ENCODE measurements at regions not wholly inside any gene's neighbourhood (a gene's known extent, or its start where the extent isn't known, plus 50 kb on each side); places are given as distances from the start of the nearest gene placed in this dataset.

DNA sequence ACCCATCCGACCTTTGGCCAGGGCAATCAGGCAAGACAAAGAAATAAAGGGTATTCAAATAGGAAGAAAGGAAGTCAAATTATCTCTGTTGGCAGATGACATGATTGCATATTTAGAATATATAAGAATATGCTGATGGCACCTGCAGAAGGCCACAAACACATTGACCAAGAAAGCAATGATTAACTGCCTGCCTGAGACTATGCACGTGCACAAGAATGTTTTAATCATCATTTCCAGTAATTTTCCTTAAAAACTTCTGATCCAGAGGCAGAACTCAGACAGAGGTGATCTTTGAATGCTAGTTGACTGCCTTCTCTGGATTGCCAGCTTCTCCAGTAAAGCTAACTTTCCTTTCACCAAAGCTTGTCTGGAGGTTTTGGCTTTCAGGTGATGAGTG, 260.2 kb downstream of the DTWD2 start:
- TF ChIP-seq, protein P1, sequence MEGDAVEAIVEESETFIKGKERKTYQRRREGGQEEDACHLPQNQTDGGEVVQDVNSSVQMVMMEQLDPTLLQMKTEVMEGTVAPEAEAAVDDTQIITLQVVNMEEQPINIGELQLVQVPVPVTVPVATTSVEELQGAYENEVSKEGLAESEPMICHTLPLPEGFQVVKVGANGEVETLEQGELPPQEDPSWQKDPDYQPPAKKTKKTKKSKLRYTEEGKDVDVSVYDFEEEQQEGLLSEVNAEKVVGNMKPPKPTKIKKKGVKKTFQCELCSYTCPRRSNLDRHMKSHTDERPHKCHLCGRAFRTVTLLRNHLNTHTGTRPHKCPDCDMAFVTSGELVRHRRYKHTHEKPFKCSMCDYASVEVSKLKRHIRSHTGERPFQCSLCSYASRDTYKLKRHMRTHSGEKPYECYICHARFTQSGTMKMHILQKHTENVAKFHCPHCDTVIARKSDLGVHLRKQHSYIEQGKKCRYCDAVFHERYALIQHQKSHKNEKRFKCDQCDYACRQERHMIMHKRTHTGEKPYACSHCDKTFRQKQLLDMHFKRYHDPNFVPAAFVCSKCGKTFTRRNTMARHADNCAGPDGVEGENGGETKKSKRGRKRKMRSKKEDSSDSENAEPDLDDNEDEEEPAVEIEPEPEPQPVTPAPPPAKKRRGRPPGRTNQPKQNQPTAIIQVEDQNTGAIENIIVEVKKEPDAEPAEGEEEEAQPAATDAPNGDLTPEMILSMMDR (IDR thresholded peaks at IDR 0.05; ENCODE audit: low read depth, low read length) = no peak
- no peak for TF ChIP-seq EZH2phosphoT487 (IDR thresholded peaks at IDR 0.05; ENCODE audit: low read depth)

Data from OCI-LY3 (cell line).